H1 (cell line): ENCODE measurements at regions not wholly inside any gene's neighbourhood (a gene's known extent, or its start where the extent isn't known, plus 50 kb on each side); places are given as distances from the start of the nearest gene placed in this dataset.

Source experiments
- CTCF ChIA-PET: fragments of 300-600 bp; sonication (Branson Sonifier 250); formaldehyde crosslinking; loops from one replicate; lab custom pipeline; 2021; ENCODE audit not compliant: partially characterized antibody; lab: Charles Lee
- POLR2A ChIA-PET: fragments of 300-600 bp; sonication (Branson Sonifier 250); formaldehyde crosslinking; loops from one replicate; lab custom pipeline; 2021; ENCODE audit warnings: inconsistent platforms; ENCODE audit not compliant: partially characterized antibody; lab: Charles Lee
- DNase-seq, 2 experiments: peaks; one replicate each; pipeline versions ENCODE4 v3.0.0 to v3.0.0-alpha.2; 2010 to 2022; ENCODE audit warnings: low spot score in 2 of 2, low read depth in 1 of 2, mixed read lengths in 1 of 2
- FAIRE-seq: peaks from 2 replicates; lab custom pipeline; 2011; peaks lifted over from hg19 to GRCh38; lab: Jason Lieb, UNC
- H2AFZ ChIP-seq: 2 replicates; pipeline ENCODE4 v1.8.1; 2012; ENCODE audit warnings: low read length, inconsistent platforms
- H2AK5ac ChIP-seq: 2 replicates; pipeline ENCODE4 v1.6.1; 2013; ENCODE audit warnings: low read depth, low read length
- H2BK120ac ChIP-seq: replicated peaks from 2 replicates; pipeline ENCODE3; 2013; ENCODE audit warnings: low read depth, low read length, inconsistent platforms
- H2BK12ac ChIP-seq: 2 replicates; pipeline ENCODE4 v1.6.1; 2013; ENCODE audit warnings: low read depth, low read length
- H2BK15ac ChIP-seq: 2 replicates; pipeline ENCODE4 v1.6.1; 2013; ENCODE audit warnings: low read length
- H2BK20ac ChIP-seq: 2 replicates; pipeline ENCODE4 v1.6.1; 2013; ENCODE audit warnings: low read length
- H2BK5ac ChIP-seq: 2 replicates; pipeline ENCODE4 v1.6.1; 2013; ENCODE audit warnings: low read depth, low read length
- H3K14ac ChIP-seq: 2 replicates; pipeline ENCODE4 v1.6.1; 2013; ENCODE audit warnings: inconsistent platforms; ENCODE audit not compliant: insufficient read length
- H3K18ac ChIP-seq: 2 replicates; pipeline ENCODE4 v1.6.1; 2013; ENCODE audit warnings: low read length; ENCODE audit errors: extremely low read depth
- H3K23ac ChIP-seq: 2 replicates; pipeline ENCODE4 v1.6.1; 2013; ENCODE audit warnings: inconsistent platforms; ENCODE audit not compliant: insufficient read length
- H3K23me2 ChIP-seq: 2 replicates; pipeline ENCODE4 v1.6.1; 2013; ENCODE audit warnings: low read depth, low read length
- H3K27ac ChIP-seq: 2 replicates; pipeline ENCODE4 v1.6.1; 2011; ENCODE audit warnings: low read depth, low read length, inconsistent platforms
- H3K27me3 ChIP-seq, 4 experiments: replicated peaks in 1 of 4; 1 replicate in 1 of 4; 2 replicates in 3 of 4; pipeline versions ENCODE4 v1.6.1 to v1.8.1; 2011 to 2013; ENCODE audit warnings: low read length in 3 of 4, mild to moderate bottlenecking in 3 of 4, inconsistent platforms in 2 of 4, mixed read lengths in 2 of 4, moderate library complexity in 1 of 4; ENCODE audit not compliant: control insufficient read depth in 3 of 4, insufficient read depth in 3 of 4; ENCODE audit errors: extremely low read depth in 1 of 4
- H3K36me3 ChIP-seq, 4 experiments: 2 replicates each; pipeline versions ENCODE4 v1.6.1 to v1.8.1; 2011 to 2013; ENCODE audit warnings: mild to moderate bottlenecking in 4 of 4, low read length in 3 of 4, moderate library complexity in 2 of 4, control low read depth in 1 of 4, inconsistent platforms in 1 of 4; ENCODE audit not compliant: insufficient read depth in 4 of 4, control insufficient read depth in 2 of 4
- H3K4ac ChIP-seq: replicated peaks from 2 replicates; pipeline ENCODE3; 2013; ENCODE audit warnings: low read length, low read depth, mixed read lengths, inconsistent platforms; ENCODE audit not compliant: insufficient read length
- H3K4me1 ChIP-seq, 4 experiments: replicated peaks in 1 of 4; 1 replicate in 1 of 4; 2 replicates in 3 of 4; pipeline versions ENCODE4 v1.6.1 to v1.8.1; 2011 to 2013; ENCODE audit warnings: low read length in 3 of 4, inconsistent platforms in 2 of 4, mixed read lengths in 1 of 4; ENCODE audit not compliant: insufficient read depth in 4 of 4, control insufficient read depth in 3 of 4
- H3K4me2 ChIP-seq, 2 experiments: 2 replicates each; pipeline versions ENCODE4 v1.6.1 to v1.8.1; 2011 to 2013; ENCODE audit warnings: low read depth in 2 of 2, low read length in 2 of 2, control low read depth in 1 of 2, inconsistent platforms in 1 of 2, mild to moderate bottlenecking in 1 of 2; ENCODE audit not compliant: insufficient read depth in 1 of 2
- H3K4me3 ChIP-seq, 4 experiments: fragments of 200-600, 300-600 bp in 1 of 4; sonication (generic), shearing (Covaris generic), sonication (Bioruptor Twin) in 1 of 4; 2 replicates each; pipeline versions ENCODE4 v1.5.1 to v1.8.1; 2011 to 2016; ENCODE audit warnings: low read length in 4 of 4, low read depth in 3 of 4, control low read depth in 2 of 4, inconsistent platforms in 2 of 4, mild to moderate bottlenecking in 2 of 4, mixed read lengths in 1 of 4, moderate library complexity in 1 of 4; ENCODE audit not compliant: insufficient read depth in 2 of 4; ENCODE audit errors: extremely low read depth in 1 of 4
- H3K56ac ChIP-seq: replicated peaks from 2 replicates; pipeline ENCODE3; 2013; ENCODE audit warnings: low read depth, mild to moderate bottlenecking, mixed read lengths, low read length, inconsistent platforms; ENCODE audit not compliant: insufficient read length
- H3K79me1 ChIP-seq: 2 replicates; pipeline ENCODE4 v1.6.1; 2013; ENCODE audit warnings: low read depth, low read length, control low read depth
- H3K79me2 ChIP-seq, 2 experiments: 2 replicates each; pipeline versions ENCODE4 v1.6.1 to v1.8.1; 2012 to 2013; ENCODE audit warnings: low read length in 2 of 2, mild to moderate bottlenecking in 2 of 2, inconsistent platforms in 1 of 2; ENCODE audit not compliant: insufficient read depth in 2 of 2, control insufficient read depth in 1 of 2
- H3K9ac ChIP-seq, 4 experiments: replicated peaks in 1 of 4; 1 replicate in 1 of 4; 2 replicates in 3 of 4; pipeline versions ENCODE4 v1.6.1 to v1.8.1; 2011 to 2013; ENCODE audit warnings: low read depth in 3 of 4, low read length in 3 of 4, control low read depth in 2 of 4, mild to moderate bottlenecking in 2 of 4, moderate library complexity in 2 of 4, inconsistent platforms in 1 of 4; ENCODE audit errors: extremely low read depth in 1 of 4
- H3K9me3 ChIP-seq, 2 experiments: 2 replicates each; pipeline versions ENCODE4 v1.6.1 to v1.8.1; 2012 to 2013; ENCODE audit warnings: mild to moderate bottlenecking in 2 of 2, moderate library complexity in 2 of 2, control low read depth in 1 of 2, inconsistent platforms in 1 of 2, low read depth in 1 of 2, low read length in 1 of 2, mixed read lengths in 1 of 2; ENCODE audit not compliant: insufficient read depth in 2 of 2
- H4K20me1 ChIP-seq, 2 experiments: replicated peaks in 1 of 2; 2 replicates each; pipeline versions ENCODE3 to v1.8.1; 2011 to 2013; ENCODE audit warnings: inconsistent platforms in 2 of 2, low read length in 2 of 2, mild to moderate bottlenecking in 1 of 2; ENCODE audit not compliant: insufficient read depth in 2 of 2, control insufficient read depth in 1 of 2
- H4K5ac ChIP-seq: 2 replicates; pipeline ENCODE4 v1.6.1; 2013; ENCODE audit warnings: low read length, low read depth, mixed read lengths, inconsistent platforms; ENCODE audit not compliant: insufficient read length
- H4K8ac ChIP-seq: 2 replicates; pipeline ENCODE4 v1.8.0; 2013; ENCODE audit warnings: mild to moderate bottlenecking, moderate library complexity, low read length, inconsistent platforms; ENCODE audit not compliant: insufficient read depth; ENCODE audit errors: extremely low read depth
- H4K91ac ChIP-seq: replicated peaks from 2 replicates; pipeline ENCODE3; 2013; ENCODE audit warnings: low read length, mixed read lengths, inconsistent platforms; ENCODE audit not compliant: insufficient read length
- POLR2A ChIP-seq, 2 experiments: IDR thresholded peaks; 1 replicate in 1 of 2; 2 replicates in 1 of 2; pipeline ENCODE4 v1.6.1; 2011; ENCODE audit warnings: low read depth in 2 of 2, low read length in 2 of 2, mild to moderate bottlenecking in 2 of 2; ENCODE audit errors: control extremely low read depth in 1 of 2
- WGBS, 2 experiments: shearing (Covaris generic) in 1 of 2; methylation state at CpG; one replicate each; pipeline versions ENCODE4 v1.1.6 to v1.1.7; 2013 to 2015; ENCODE audit warnings: low lambda C conversion rate in 2 of 2, mixed read lengths in 2 of 2, inconsistent platforms in 1 of 2, low coverage in 1 of 2, missing lambda C conversion rate in 1 of 2; ENCODE audit not compliant: insufficient replicate concordance in 2 of 2, insufficient coverage in 1 of 2, insufficient read length in 1 of 2; ENCODE audit errors: extremely low coverage in 1 of 2, missing lambda C conversion rate in 1 of 2; 5-methylcytosine and 5-hydroxymethylcytosine counted together

DNA sequence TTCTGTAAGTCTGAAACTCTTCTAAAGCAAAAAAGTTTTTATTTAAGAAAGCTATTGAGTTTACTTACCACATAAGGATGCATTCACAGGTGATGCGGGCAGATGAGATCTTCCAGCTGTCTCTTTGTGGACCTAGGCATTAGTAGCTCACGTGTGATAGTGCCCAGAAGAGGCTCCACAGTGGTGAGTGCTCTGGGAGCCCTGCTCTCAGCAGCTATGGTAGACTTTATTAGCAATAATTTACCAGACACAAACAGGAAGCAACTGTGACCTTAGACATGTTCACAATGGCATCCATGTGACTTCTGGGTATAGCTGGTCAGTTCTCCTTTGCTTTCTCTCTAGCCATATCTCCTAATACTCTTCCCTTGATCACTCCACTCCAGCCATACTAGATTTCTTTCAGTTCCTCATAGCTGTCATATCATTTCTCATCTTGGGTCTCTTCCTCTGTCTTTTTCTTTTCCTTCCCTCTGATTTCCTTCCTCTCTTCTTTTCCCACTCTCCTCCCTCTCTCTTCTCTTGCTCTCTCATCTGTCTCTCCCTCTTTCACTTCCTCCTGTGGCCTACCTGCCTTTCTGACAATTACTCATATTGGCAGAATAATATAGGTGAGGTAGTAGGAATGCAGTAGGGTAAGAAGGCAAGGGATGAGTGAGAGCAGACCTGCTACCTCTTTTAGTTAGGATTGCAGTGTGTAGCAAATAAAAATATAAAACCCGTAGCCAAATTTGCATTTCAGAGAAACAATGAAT, 75.2 kb upstream of the SCAF11 start:
- Histone ChIP-seq H3K27ac (no peak overlapping the region), H3K14ac (no peak overlapping the region), H4K20me1 (no peaks in the 10 kb centered on the region), H3K4me3 (no peak overlapping the region), H3K4ac (no peak overlapping the region), H3K23me2 (no peaks in the 10 kb centered on the region; the same call in 1 of the 2 replicates), H4K8ac (no peak overlapping the region), H3K23ac (no peak overlapping the region), H3K36me3 (no peaks in the 10 kb centered on the region), H3K79me1 (no peaks in the 10 kb centered on the region), H3K9ac (no peak overlapping the region), H2BK15ac (no peak overlapping the region), H2BK12ac (no peak overlapping the region), H2BK5ac (no peak overlapping the region), H3K4me2 (no peak overlapping the region), H3K18ac (no peak overlapping the region), H4K91ac (no peak overlapping the region), H2AK5ac (no peak overlapping the region), H3K56ac (no peak overlapping the region), H2BK20ac (no peak overlapping the region), H2BK120ac (no peak overlapping the region), H3K79me2 (no peaks in the 10 kb centered on the region), H3K27me3 (no peaks in the 10 kb centered on the region), H3K4me1 (no peaks in the 10 kb centered on the region), H4K5ac (no peak overlapping the region), H3K9me3 (no peaks in the 10 kb centered on the region), H2AFZ (no peak overlapping the region)
- WGBS, 2 experiments = 92% methylated on average over 3 of the region's 3 CpGs; no CpG with 5 or more reads in 1 of the 2 experiments
- no peak for TF ChIP-seq POLR2A (IDR thresholded peaks at IDR 0.05; ENCODE audit: control extremely low read depth in 1 of 2, low read depth in 2 of 2, low read length in 2 of 2)
- no peak for FAIRE-seq
- ChIA-PET CTCF (no interaction called here), POLR2A (no interaction called here)
- no peak for DNase-seq
